A549 (cell line): ENCODE measurements at regions not wholly inside any gene's neighbourhood (a gene's known extent, or its start where the extent isn't known, plus 50 kb on each side); places are given as distances from the start of the nearest gene placed in this dataset.

Experiments used
- ATAC-seq, 2 experiments: fragments of 200-7000 bp in 1 of 2; fragments of >200 bp in 1 of 2; cut with Nextera tagmentation in 1 of 2; cut with Tn5 transposase in 1 of 2; 3 replicates each; pipeline versions ENCODE4 v1.8.0 to v1.9.1; 2018 to 2020; ENCODE audit warnings: mild to moderate bottlenecking in 1 of 2, moderate library complexity in 1 of 2
- CTCF ChIA-PET: fragments of 300-600 bp; sonication (Branson Sonifier 250); formaldehyde crosslinking; extraction: SDS; loops from one replicate; lab custom pipeline; 2021; ENCODE audit warnings: antibody characterized with exemption, inconsistent platforms; lab: Yijun Ruan, JAX
- POLR2A ChIA-PET: fragments of 350-600 bp; formaldehyde crosslinking; extraction: SDS; loops from one replicate; lab custom pipeline; 2021; ENCODE audit warnings: antibody characterized with exemption, inconsistent platforms; lab: Yijun Ruan, JAX
- DNase-seq, 2 experiments: peaks; one replicate each; pipeline versions ENCODE4 v3.0.0 to v3.0.0-alpha.2; 2011 to 2016; ENCODE audit warnings: low read depth in 1 of 2, low spot score in 1 of 2
- FAIRE-seq: peaks from 2 replicates; lab custom pipeline; 2011; peaks lifted over from hg19 to GRCh38; lab: Jason Lieb, UNC
- H3K27ac ChIP-seq, 2 experiments: fragments of >200 bp; sonication (Bioruptor Twin); formaldehyde crosslinking; 3 replicates each; pipeline ENCODE4 v1.5.1; 2016 to 2017
- H3K4me1 ChIP-seq: fragments of >200 bp; sonication (Bioruptor Twin); formaldehyde crosslinking; 3 replicates; pipeline ENCODE4 v1.6.1; 2016
- H3K4me2 ChIP-seq: fragments of >200 bp; sonication (Bioruptor Twin); formaldehyde crosslinking; 3 replicates; pipeline ENCODE4 v1.6.1; 2016
- H3K4me3 ChIP-seq: fragments of >200 bp; sonication (Bioruptor Twin); formaldehyde crosslinking; 3 replicates; pipeline ENCODE4 v1.5.1; 2016
- H3K9me3 ChIP-seq: fragments of >200 bp; sonication (Bioruptor Twin); formaldehyde crosslinking; 3 replicates; pipeline ENCODE4 v1.6.1; 2016
- BCL3 ChIP-seq: fragments of >200 bp; sonication (Bioruptor Twin); formaldehyde crosslinking; IDR thresholded peaks from 3 replicates; pipeline ENCODE4 v1.6.1; 2016
- CBX2 ChIP-seq: fragments of 200-600 bp; sonication (generic); IDR thresholded peaks from 2 replicates; pipeline ENCODE4 v1.6.1; 2016; ENCODE audit warnings: low read depth, mild to moderate bottlenecking, borderline replicate concordance
- CBX8 ChIP-seq: fragments of 200-600 bp; sonication (generic); IDR thresholded peaks from 2 replicates; pipeline ENCODE4 v1.6.1; 2016
- EHMT2 ChIP-seq: fragments of 200-600 bp; sonication (generic); IDR thresholded peaks from 2 replicates; pipeline ENCODE4 v1.6.1; 2016; ENCODE audit warnings: antibody characterized with exemption, low read depth, mild to moderate bottlenecking, moderate library complexity
- FOXS1 ChIP-seq: fragments of 250-450 bp; sonication (Bioruptor Pico); IDR thresholded peaks from 2 replicates; pipeline ENCODE4 v1.5.0; 2020; ENCODE audit warnings: mild to moderate bottlenecking, moderate library complexity
- HOXA7 ChIP-seq: fragments of 250-450 bp; sonication (Bioruptor Pico); IDR thresholded peaks from 2 replicates; pipeline ENCODE4 v1.5.0; 2020; ENCODE audit warnings: mild to moderate bottlenecking, moderate library complexity
- HOXB13 ChIP-seq: fragments of 250-450 bp; sonication (Bioruptor Pico); IDR thresholded peaks from 2 replicates; pipeline ENCODE4 v1.5.0; 2020; ENCODE audit warnings: low read depth, mild to moderate bottlenecking, moderate library complexity
- HOXB5 ChIP-seq: fragments of 250-450 bp; sonication (Bioruptor Pico); IDR thresholded peaks from 2 replicates; pipeline ENCODE4 v1.5.0; 2020; ENCODE audit warnings: mild to moderate bottlenecking, moderate library complexity
- JUNB ChIP-seq: fragments of >200 bp; sonication (Bioruptor Twin); formaldehyde crosslinking; IDR thresholded peaks from 2 replicates; pipeline ENCODE4 v1.6.1; 2016
- KDM5A ChIP-seq: fragments of 200-600 bp; sonication (generic); IDR thresholded peaks from 2 replicates; pipeline ENCODE4 v1.6.1; 2016; ENCODE audit warnings: antibody characterized with exemption, mild to moderate bottlenecking
- MYC ChIP-seq: IDR thresholded peaks from 2 replicates; pipeline ENCODE4 v1.6.1; 2012; ENCODE audit warnings: mild to moderate bottlenecking, inconsistent platforms, low read length, improper control_type of control experiment, borderline replicate concordance
- NR3C1 ChIP-seq: fragments of >200 bp; sonication (Bioruptor Twin); formaldehyde crosslinking; IDR thresholded peaks from 3 replicates; pipeline ENCODE4 v1.6.1; 2017
- RARB ChIP-seq: fragments of 250-450 bp; sonication (Bioruptor Pico); IDR thresholded peaks from 2 replicates; pipeline ENCODE4 v1.8.0; 2021; ENCODE audit warnings: mild to moderate bottlenecking, moderate library complexity
- RCOR1 ChIP-seq: fragments of 150-350 bp; IDR thresholded peaks from 2 replicates; pipeline ENCODE4 v1.6.1; 2014; ENCODE audit warnings: antibody characterized with exemption, low read length, low read depth
- RFX5 ChIP-seq: fragments of 450-650 bp; IDR thresholded peaks from 2 replicates; pipeline ENCODE4 v1.7.1; 2014; ENCODE audit warnings: antibody characterized with exemption, mild to moderate bottlenecking, moderate library complexity
- ZC3H11A ChIP-seq: fragments of 450-650 bp; IDR thresholded peaks from 2 replicates; pipeline ENCODE4 v1.6.1; 2014; ENCODE audit warnings: antibody characterized with exemption, mild to moderate bottlenecking
- ZFP36 ChIP-seq: fragments of 450-650 bp; IDR thresholded peaks from 2 replicates; pipeline ENCODE4 v1.6.1; 2014; ENCODE audit warnings: borderline replicate concordance; ENCODE audit not compliant: partially characterized antibody
- ZNF302 ChIP-seq: fragments of 250-450 bp; sonication (Bioruptor Pico); IDR thresholded peaks from 2 replicates; pipeline ENCODE4 v1.9.0; 2021; ENCODE audit warnings: inconsistent platforms, mild to moderate bottlenecking, moderate library complexity
- ZSCAN20 ChIP-seq: fragments of 250-450 bp; sonication (Bioruptor Pico); IDR thresholded peaks from 2 replicates; pipeline ENCODE4 v1.8.0; 2022; ENCODE audit warnings: mild to moderate bottlenecking, moderate library complexity
- WGBS: methylation state at CpG from one replicate; pipeline ENCODE4 v1.1.6; 2017; ENCODE audit errors: missing lambda C conversion rate; 5-methylcytosine and 5-hydroxymethylcytosine counted together
- TF ChIP-seq, protein P1 (sequence below): fragments of >200 bp; sonication (Bioruptor Twin); formaldehyde crosslinking; IDR thresholded peaks from 3 replicates; pipeline ENCODE4 v1.5.1; 2016
- TF ChIP-seq, protein P2 (sequence below): IDR thresholded peaks from 2 replicates; pipeline ENCODE4 v1.6.1; 2012
- TF ChIP-seq, protein P3 (sequence below): fragments of 200-600 bp; sonication (generic); IDR thresholded peaks from 2 replicates; pipeline ENCODE4 v1.6.1; 2016; ENCODE audit warnings: antibody characterized with exemption, mild to moderate bottlenecking, moderate library complexity

DNA sequence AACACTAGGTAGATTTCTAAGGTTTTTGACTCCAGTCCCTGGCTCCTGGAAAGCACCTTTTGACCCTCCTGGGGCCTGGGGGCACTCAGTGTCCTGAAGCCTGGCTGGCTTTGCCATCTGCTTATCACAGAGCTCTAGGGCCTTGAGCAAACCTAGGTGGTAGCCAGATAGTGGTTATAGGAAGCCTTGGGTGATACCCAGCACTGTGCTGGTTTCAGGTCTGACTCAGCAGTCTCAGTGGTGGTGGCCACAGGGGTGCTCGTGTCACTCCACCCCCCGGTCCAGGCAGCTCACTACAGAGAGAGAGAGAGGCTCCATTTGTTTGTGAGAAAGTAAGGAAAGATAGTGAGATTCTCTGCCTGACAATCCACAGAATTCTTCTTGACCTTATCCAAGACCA, 195.8 kb upstream of the ZFP42 start:
- no peaks in the 10 kb centered on the region for H3K9me3 ChIP-seq
- ChIA-PET POLR2A (no interaction called here), CTCF (no interaction called here)
- no peak for DNase-seq
- no peak overlapping the region for H3K4me3 ChIP-seq
- H3K27ac ChIP-seq: no peak overlapping the region
- FAIRE-seq: no peak
- H3K4me1 ChIP-seq: no peaks in the 10 kb centered on the region
- TF ChIP-seq ZFP36 (no peak), RARB (CRISPR knock-in tag) (no peak), ZNF302 (CRISPR knock-in tag) (no peak), CBX2 (no peak), HOXA7 (CRISPR knock-in tag) (no peak), BCL3 (no peak)
- TF ChIP-seq, protein P1, sequence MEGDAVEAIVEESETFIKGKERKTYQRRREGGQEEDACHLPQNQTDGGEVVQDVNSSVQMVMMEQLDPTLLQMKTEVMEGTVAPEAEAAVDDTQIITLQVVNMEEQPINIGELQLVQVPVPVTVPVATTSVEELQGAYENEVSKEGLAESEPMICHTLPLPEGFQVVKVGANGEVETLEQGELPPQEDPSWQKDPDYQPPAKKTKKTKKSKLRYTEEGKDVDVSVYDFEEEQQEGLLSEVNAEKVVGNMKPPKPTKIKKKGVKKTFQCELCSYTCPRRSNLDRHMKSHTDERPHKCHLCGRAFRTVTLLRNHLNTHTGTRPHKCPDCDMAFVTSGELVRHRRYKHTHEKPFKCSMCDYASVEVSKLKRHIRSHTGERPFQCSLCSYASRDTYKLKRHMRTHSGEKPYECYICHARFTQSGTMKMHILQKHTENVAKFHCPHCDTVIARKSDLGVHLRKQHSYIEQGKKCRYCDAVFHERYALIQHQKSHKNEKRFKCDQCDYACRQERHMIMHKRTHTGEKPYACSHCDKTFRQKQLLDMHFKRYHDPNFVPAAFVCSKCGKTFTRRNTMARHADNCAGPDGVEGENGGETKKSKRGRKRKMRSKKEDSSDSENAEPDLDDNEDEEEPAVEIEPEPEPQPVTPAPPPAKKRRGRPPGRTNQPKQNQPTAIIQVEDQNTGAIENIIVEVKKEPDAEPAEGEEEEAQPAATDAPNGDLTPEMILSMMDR: no peak
- TF ChIP-seq, protein P2, sequence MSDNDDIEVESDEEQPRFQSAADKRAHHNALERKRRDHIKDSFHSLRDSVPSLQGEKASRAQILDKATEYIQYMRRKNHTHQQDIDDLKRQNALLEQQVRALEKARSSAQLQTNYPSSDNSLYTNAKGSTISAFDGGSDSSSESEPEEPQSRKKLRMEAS: no peak
- no peak for ATAC-seq
- 39% methylated on average over 2 of the region's 2 CpGs for WGBS
- H3K4me2 ChIP-seq: no peak overlapping the region

DNA sequence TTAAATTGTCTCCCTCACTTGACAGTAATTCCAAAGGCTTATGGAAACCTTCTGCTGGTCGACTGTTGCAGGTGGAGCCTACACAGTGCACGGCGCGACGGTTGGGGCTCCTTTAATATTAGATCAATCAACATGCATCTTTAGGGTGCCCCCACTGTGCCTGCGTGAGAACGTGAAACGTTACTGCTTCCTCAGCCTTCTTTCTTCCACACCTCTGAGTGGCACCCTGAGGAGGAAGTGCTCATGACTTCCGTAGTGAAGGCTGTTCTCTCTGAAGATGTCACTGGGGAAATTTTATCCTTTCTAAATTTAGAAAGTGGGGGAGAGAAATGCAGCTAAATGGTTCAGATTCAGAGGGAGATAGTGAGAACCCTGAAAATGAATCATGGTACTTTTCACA, 184.0 kb upstream of the ZFP42 start:
- H3K4me2 ChIP-seq: no peak overlapping the region
- WGBS: 81% methylated on average over 9 of the region's 9 CpGs
- H3K27ac ChIP-seq: no peak overlapping the region
- no peak for DNase-seq
- no peak for FAIRE-seq
- H3K4me3 ChIP-seq: no peak overlapping the region
- TF ChIP-seq ZSCAN20 (CRISPR knock-in tag) (no peak), CBX8 (no peak), MYC (no peak), RFX5 (no peak), HOXB13 (CRISPR knock-in tag) (no peak), ZC3H11A (no peak), HOXA7 (CRISPR knock-in tag) (no peak), ZNF302 (CRISPR knock-in tag) (no peak), EHMT2 (no peak), RCOR1 (no peak), NR3C1 (no peak), CBX2 (no peak), HOXB5 (no peak), KDM5A (no peak), FOXS1 (CRISPR knock-in tag) (no peak), JUNB (no peak)
- TF ChIP-seq, protein P1: no peak
- TF ChIP-seq, protein P3, sequence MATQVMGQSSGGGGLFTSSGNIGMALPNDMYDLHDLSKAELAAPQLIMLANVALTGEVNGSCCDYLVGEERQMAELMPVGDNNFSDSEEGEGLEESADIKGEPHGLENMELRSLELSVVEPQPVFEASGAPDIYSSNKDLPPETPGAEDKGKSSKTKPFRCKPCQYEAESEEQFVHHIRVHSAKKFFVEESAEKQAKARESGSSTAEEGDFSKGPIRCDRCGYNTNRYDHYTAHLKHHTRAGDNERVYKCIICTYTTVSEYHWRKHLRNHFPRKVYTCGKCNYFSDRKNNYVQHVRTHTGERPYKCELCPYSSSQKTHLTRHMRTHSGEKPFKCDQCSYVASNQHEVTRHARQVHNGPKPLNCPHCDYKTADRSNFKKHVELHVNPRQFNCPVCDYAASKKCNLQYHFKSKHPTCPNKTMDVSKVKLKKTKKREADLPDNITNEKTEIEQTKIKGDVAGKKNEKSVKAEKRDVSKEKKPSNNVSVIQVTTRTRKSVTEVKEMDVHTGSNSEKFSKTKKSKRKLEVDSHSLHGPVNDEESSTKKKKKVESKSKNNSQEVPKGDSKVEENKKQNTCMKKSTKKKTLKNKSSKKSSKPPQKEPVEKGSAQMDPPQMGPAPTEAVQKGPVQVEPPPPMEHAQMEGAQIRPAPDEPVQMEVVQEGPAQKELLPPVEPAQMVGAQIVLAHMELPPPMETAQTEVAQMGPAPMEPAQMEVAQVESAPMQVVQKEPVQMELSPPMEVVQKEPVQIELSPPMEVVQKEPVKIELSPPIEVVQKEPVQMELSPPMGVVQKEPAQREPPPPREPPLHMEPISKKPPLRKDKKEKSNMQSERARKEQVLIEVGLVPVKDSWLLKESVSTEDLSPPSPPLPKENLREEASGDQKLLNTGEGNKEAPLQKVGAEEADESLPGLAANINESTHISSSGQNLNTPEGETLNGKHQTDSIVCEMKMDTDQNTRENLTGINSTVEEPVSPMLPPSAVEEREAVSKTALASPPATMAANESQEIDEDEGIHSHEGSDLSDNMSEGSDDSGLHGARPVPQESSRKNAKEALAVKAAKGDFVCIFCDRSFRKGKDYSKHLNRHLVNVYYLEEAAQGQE: no peak
- POLR2A ChIA-PET: no interaction called here
- H3K4me1 ChIP-seq: no peaks in the 10 kb centered on the region
- CTCF ChIA-PET: no interaction called here
- no peaks in the 10 kb centered on the region for H3K9me3 ChIP-seq
- ATAC-seq: no peak
